ENCODE measurements at regions not wholly inside any gene's neighbourhood (a gene's known extent, or its start where the extent isn't known, plus 50 kb on each side); places are given as distances from the start of the nearest gene placed in this dataset.

DNA sequence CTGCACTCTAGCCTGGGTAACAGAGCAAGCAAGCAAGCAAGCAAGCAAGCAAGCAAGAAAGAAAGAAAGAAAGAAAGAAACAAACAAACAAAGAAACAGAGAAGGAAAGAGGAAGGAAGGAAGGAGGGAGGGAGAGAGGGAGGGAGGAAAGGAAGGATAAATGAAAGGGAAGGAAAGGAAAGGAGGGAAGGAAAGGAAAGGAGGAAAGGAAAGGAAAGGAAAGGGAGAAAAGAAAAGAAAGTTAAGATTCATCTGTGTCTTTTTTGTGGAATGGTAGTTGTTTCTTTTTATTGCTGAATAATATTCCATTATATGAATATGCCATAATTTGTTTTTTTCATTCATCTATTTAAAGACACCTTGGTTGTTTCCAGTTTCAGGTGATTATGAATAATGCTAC, 506.9 kb upstream of the NAALADL2 start:
- no peak for TF ChIP-seq CTCF (optimal IDR thresholded peaks at IDR 0.05 in 1 of 3, IDR thresholded peaks at IDR 0.05 in 1 of 3, conservative IDR thresholded peaks at IDR 0.05 in 1 of 3; ENCODE audit: extremely low read depth in 1 of 3, insufficient read depth in 2 of 3, low read length in 3 of 3)
- no peak for TF ChIP-seq EZH2 (IDR thresholded peaks at IDR 0.05; ENCODE audit: low read length)

All from keratinocyte (primary cell).